ENCODE measurements at regions not wholly inside any gene's neighbourhood (a gene's known extent, or its start where the extent isn't known, plus 50 kb on each side); places are given as distances from the start of the nearest gene placed in this dataset.
"Not testable (repeated sequence)": the region's sequence is repeated elsewhere in the genome, so short reads cannot be mapped to it uniquely, and the experiment has no call there.

DNA sequence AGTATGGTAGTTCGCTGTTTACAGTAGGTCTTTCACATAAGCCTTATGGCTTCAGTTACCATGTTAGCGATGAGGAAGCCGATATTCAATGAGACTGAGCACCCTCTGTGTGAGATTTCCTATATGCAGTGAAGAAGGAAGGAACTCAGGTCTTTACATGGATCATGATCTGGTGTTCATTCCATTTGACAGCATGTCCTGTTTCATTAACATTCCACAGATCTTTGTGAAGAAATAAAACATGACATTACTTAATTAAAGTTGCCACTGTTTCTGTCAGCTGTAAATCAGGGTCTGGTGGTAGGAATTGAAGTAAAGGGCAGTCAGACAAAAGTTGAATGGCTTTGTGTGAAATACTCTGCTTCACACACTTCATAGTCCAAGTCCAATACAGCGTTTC, 768.6 kb downstream of the ZPLD1 start:
- TF ChIP-seq CTCF (conservative IDR thresholded peaks at IDR 0.05; ENCODE audit: low read length) = no peak
- no peak overlapping the region for H3K4me3 ChIP-seq (ENCODE audit: low read length)
- no peak for DNase-seq (ENCODE audit: low read depth)

DNA sequence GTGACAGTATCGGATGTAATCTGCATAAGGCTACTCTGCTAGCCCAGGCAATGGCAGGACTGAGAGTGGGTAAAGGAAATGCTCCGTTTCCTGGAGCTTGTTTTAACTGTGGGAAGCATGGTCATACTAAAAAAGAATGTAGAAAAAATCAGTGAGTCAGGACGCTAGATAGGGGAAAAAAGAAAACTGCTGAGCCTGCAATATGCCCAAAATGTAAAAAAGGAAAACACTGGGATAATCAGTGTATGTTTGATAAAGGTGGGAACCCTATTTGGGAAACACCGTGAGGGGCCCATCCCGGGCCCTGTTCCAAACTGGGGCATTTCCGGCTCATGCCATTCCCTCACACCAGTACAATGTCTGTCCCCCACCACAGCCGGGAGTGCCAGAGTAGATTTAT, 775.8 kb downstream of the ZPLD1 start:
- DNase-seq (ENCODE audit: low read depth) = no peak
- H3K4me3 ChIP-seq (ENCODE audit: low read length) = no peak overlapping the region
- no peak for TF ChIP-seq CTCF (conservative IDR thresholded peaks at IDR 0.05; ENCODE audit: low read length)

GRCh38 chr3:103218146-103218545, 783.3 kb downstream of the ZPLD1 start:
- no peak overlapping the region for H3K4me3 ChIP-seq (ENCODE audit: low read length)
- no peak for DNase-seq (ENCODE audit: low read depth)
- TF ChIP-seq CTCF (conservative IDR thresholded peaks at IDR 0.05; ENCODE audit: low read length) = no peak

DNA sequence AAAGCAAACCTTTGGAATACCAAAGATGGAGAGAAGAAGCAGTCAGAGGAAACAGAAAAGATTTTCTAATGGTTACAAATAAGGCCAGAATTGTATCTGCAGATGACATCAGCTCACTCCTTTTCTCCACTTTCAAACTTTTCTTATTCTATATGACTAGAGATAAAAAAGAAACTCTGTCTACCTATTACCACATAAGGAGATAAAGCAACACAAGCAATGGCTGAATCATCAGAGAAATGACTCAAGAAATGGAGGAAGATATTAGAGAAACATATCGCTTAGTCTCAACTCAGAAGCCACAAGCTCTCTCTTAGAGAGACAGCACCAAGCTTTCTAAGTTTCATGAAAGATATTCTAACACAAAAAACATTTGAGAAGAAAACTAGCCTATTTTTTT, 784.0 kb downstream of the ZPLD1 start:
- no peak for DNase-seq (ENCODE audit: low read depth)

GRCh38 chr3:103227651-103228050, 792.8 kb downstream of the ZPLD1 start:
- TF ChIP-seq CTCF (conservative IDR thresholded peaks at IDR 0.05; ENCODE audit: low read length) = no peak
- H3K4me3 ChIP-seq (ENCODE audit: low read length) = no peak overlapping the region
- no peak for DNase-seq (ENCODE audit: low read depth)

More for the DNA sequence above, 784.0 kb downstream of the ZPLD1 start:
- H3K4me3 ChIP-seq (ENCODE audit: low read length) = no peak overlapping the region
- TF ChIP-seq CTCF (conservative IDR thresholded peaks at IDR 0.05; ENCODE audit: low read length) = no peak

DNA sequence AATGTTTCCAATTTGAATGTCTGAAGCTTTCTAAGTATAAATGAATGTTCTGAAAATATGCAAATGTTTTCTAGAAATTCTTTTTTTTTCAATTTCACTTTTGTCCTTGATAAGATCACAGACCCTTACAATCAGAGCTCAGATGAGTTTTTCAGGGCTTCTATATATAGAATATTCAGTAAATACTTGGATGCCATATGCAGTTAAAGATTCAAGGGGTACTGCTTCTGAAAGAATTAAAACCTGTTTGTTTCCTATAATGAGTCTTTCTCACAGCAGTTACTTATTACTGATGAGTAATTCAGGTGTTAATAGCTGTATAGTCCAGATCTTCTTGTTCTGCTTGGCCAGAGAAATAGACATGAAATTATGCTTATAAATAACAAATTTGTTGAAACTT, 812.6 kb downstream of the ZPLD1 start:
- no peak for TF ChIP-seq CTCF (conservative IDR thresholded peaks at IDR 0.05; ENCODE audit: low read length)
- H3K4me3 ChIP-seq (ENCODE audit: low read length) = no peak overlapping the region
- DNase-seq (ENCODE audit: low read depth) = no peak

GRCh38 chr3:103254827-103255226, 820.0 kb downstream of the ZPLD1 start:
- not testable (repeated sequence) for H3K4me3 ChIP-seq (ENCODE audit: low read length); DNase-seq (ENCODE audit: low read depth)

GRCh38 chr3:103269287-103269686, 834.5 kb downstream of the ZPLD1 start:
- no peak for DNase-seq (ENCODE audit: low read depth)
- no peak overlapping the region for H3K4me3 ChIP-seq (ENCODE audit: low read length)
- no peak for TF ChIP-seq CTCF (conservative IDR thresholded peaks at IDR 0.05; ENCODE audit: low read length)
